ENCODE measurements at regions not wholly inside any gene's neighbourhood (a gene's known extent, or its start where the extent isn't known, plus 50 kb on each side); places are given as distances from the start of the nearest gene placed in this dataset.

- H3K27me3 ChIP-seq (ENCODE audit: insufficient read depth, low read depth) = no peaks in the 10 kb centered on the region
- H3F3A ChIP-seq (ENCODE audit: insufficient read depth, low read depth) = no peaks in the 10 kb centered on the region
- no peak overlapping the region for H3K4me3 ChIP-seq
- H3K9me2 ChIP-seq (ENCODE audit: insufficient read depth) = no peaks in the 10 kb centered on the region
- CTCF ChIA-PET = no interaction called here
- H3K4me1 ChIP-seq (replicated peaks; ENCODE audit: insufficient read depth) = no peaks in the 10 kb centered on the region
- H2AFZ ChIP-seq = no peak overlapping the region
- POLR2A ChIA-PET (ENCODE audit: unreplicated experiment) = no interaction called here
- no peaks in the 10 kb centered on the region for H4K20me1 ChIP-seq (ENCODE audit: insufficient read depth)
- H3K36me3 ChIP-seq (ENCODE audit: low read depth) = no peaks in the 10 kb centered on the region
- no peaks in the 10 kb centered on the region for H3K79me2 ChIP-seq (ENCODE audit: low read depth)
- no peak for DNase-seq
- intact Hi-C loops (cut with micrococcal nuclease; ENCODE audit: unreplicated experiment) = no loop called here
- no peaks in the 10 kb centered on the region for H3K9me3 ChIP-seq (ENCODE audit: insufficient read depth, low read depth)
- H3K4me2 ChIP-seq = no peak overlapping the region
- no TSS peak for BruUV-seq (replicated peaks)
- no peak overlapping the region for H3K27ac ChIP-seq
- no peak for TF ChIP-seq CTCF (conservative IDR thresholded peaks at IDR 0.05)
- no peak for TF ChIP-seq EZH2 (IDR thresholded peaks at IDR 0.05; ENCODE audit: low read depth)
Observed at GRCh38 chr1:194931166-194931565, 1677.1 kb downstream of the KCNT2 start.

- H3K36me3 ChIP-seq (ENCODE audit: low read depth) = no peaks in the 10 kb centered on the region
- no peaks in the 10 kb centered on the region for H4K20me1 ChIP-seq (ENCODE audit: insufficient read depth)
- no peaks in the 10 kb centered on the region for H3K27me3 ChIP-seq (ENCODE audit: insufficient read depth, low read depth)
- H3K4me3 ChIP-seq = no peak overlapping the region
- ChIA-PET POLR2A (ENCODE audit: unreplicated experiment) (no interaction called here), CTCF (no interaction called here)
- no peaks in the 10 kb centered on the region for H3K9me2 ChIP-seq (ENCODE audit: insufficient read depth)
- no peaks in the 10 kb centered on the region for H3K9me3 ChIP-seq (ENCODE audit: insufficient read depth, low read depth)
- no peak for TF ChIP-seq CTCF (conservative IDR thresholded peaks at IDR 0.05)
- no peak for TF ChIP-seq EZH2 (IDR thresholded peaks at IDR 0.05; ENCODE audit: low read depth)
- H3F3A ChIP-seq (ENCODE audit: insufficient read depth, low read depth) = no peaks in the 10 kb centered on the region
- no TSS peak for BruUV-seq (replicated peaks)
- intact Hi-C loops (cut with micrococcal nuclease; ENCODE audit: unreplicated experiment) = no loop called here
- no peak for DNase-seq
- no peak overlapping the region for H2AFZ ChIP-seq
- H3K27ac ChIP-seq = no peak overlapping the region
- no peaks in the 10 kb centered on the region for H3K79me2 ChIP-seq (ENCODE audit: low read depth)
- no peaks in the 10 kb centered on the region for H3K4me1 ChIP-seq (replicated peaks; ENCODE audit: insufficient read depth)
- H3K4me2 ChIP-seq = no peak overlapping the region
Observed at GRCh38 chr1:194930132-194930531, 1678.1 kb downstream of the KCNT2 start.

- Histone ChIP-seq H4K20me1 (ENCODE audit: insufficient read depth) (no peaks in the 10 kb centered on the region), H3F3A (ENCODE audit: insufficient read depth, low read depth) (no peaks in the 10 kb centered on the region), H3K36me3 (ENCODE audit: low read depth) (no peaks in the 10 kb centered on the region), H3K79me2 (ENCODE audit: low read depth) (no peaks in the 10 kb centered on the region), H3K9me2 (ENCODE audit: insufficient read depth) (no peaks in the 10 kb centered on the region), H3K27ac (no peak overlapping the region), H2AFZ (no peak overlapping the region), H3K9me3 (ENCODE audit: insufficient read depth, low read depth) (no peaks in the 10 kb centered on the region), H3K27me3 (ENCODE audit: insufficient read depth, low read depth) (no peaks in the 10 kb centered on the region), H3K4me2 (no peak overlapping the region), H3K4me3 (no peak overlapping the region), H3K4me1 (replicated peaks; ENCODE audit: insufficient read depth) (no peaks in the 10 kb centered on the region)
- intact Hi-C loops (cut with micrococcal nuclease; ENCODE audit: unreplicated experiment) = no loop called here
- no TSS peak for BruUV-seq (replicated peaks)
- CTCF ChIA-PET = no interaction called here
- TF ChIP-seq CTCF (conservative IDR thresholded peaks at IDR 0.05) (no peak), EZH2 (IDR thresholded peaks at IDR 0.05; ENCODE audit: low read depth) (no peak)
- no peak for DNase-seq
- POLR2A ChIA-PET (ENCODE audit: unreplicated experiment) = no interaction called here
Observed at GRCh38 chr1:194929357-194929756, 1678.9 kb downstream of the KCNT2 start.

Measured in PC-9 (cell line).